SK-N-SH (cell line): ENCODE measurements at regions not wholly inside any gene's neighbourhood (a gene's known extent, or its start where the extent isn't known, plus 50 kb on each side); places are given as distances from the start of the nearest gene placed in this dataset.

Experiments
- CTCF ChIP-seq: fragments of 200-600 bp; sonication (generic); IDR thresholded peaks from 2 replicates; pipeline ENCODE4 v1.6.1; 2017; ENCODE audit warnings: antibody characterized with exemption, mild to moderate bottlenecking, moderate library complexity
- NFIC ChIP-seq: IDR thresholded peaks from 2 replicates; pipeline ENCODE4 v1.4.0; 2012; ENCODE audit warnings: borderline replicate concordance
- POLR2AphosphoS5 ChIP-seq: IDR thresholded peaks from 2 replicates; pipeline ENCODE4 v1.6.1; 2012; ENCODE audit warnings: low read depth, low read length
- RAD21 ChIP-seq: IDR thresholded peaks from 2 replicates; pipeline ENCODE4 v1.6.1; 2012; ENCODE audit warnings: mild to moderate bottlenecking, low read length

- TF ChIP-seq RAD21 (no peak), POLR2AphosphoS5 (no peak), CTCF (no peak), NFIC (no peak)
Measured at GRCh38 chr6:122141246-122141645, 258.2 kb upstream of the HSF2 start.
